Mesothelial cell of epicardium (in vitro differentiated cells): ENCODE measurements at regions not wholly inside any gene's neighbourhood (a gene's known extent, or its start where the extent isn't known, plus 50 kb on each side); places are given as distances from the start of the nearest gene placed in this dataset.
"Not testable (repeated sequence)": the region's sequence is repeated elsewhere in the genome, so short reads cannot be mapped to it uniquely, and the experiment has no call there.

Experiments used
- DNase-seq, 2 experiments: peaks; one replicate each; pipeline ENCODE4 v3.0.0; 2021; ENCODE audit warnings: low spot score in 2 of 2; ENCODE audit not compliant: unreplicated experiment in 2 of 2
- H3K27ac Mint-ChIP-seq: 2 replicates; pipeline ENCODE4 v1.8.0; 2021; ENCODE audit warnings: mixed read lengths
- H3K27me3 Mint-ChIP-seq: 2 replicates; pipeline ENCODE4 v1.8.0; 2021; ENCODE audit warnings: low read depth, mixed read lengths
- H3K36me3 Mint-ChIP-seq: 2 replicates; pipeline ENCODE4 v1.8.0; 2021; ENCODE audit warnings: mixed read lengths
- H3K4me1 Mint-ChIP-seq: 2 replicates; pipeline ENCODE4 v1.8.0; 2021; ENCODE audit warnings: mixed read lengths
- H3K4me3 Mint-ChIP-seq: 2 replicates; pipeline ENCODE4 v1.8.0; 2021; ENCODE audit warnings: mild to moderate bottlenecking, moderate library complexity, mixed read lengths
- H3K9me3 Mint-ChIP-seq: 2 replicates; pipeline ENCODE4 v1.8.0; 2021; ENCODE audit warnings: mixed read lengths

GRCh38 chr15:20307137-20307536 is 234.5 kb downstream of the GOLGA6L6 start:
- not testable (repeated sequence) for H3K27me3 Mint-ChIP-seq, H3K4me3 Mint-ChIP-seq, H3K27ac Mint-ChIP-seq, H3K4me1 Mint-ChIP-seq, H3K36me3 Mint-ChIP-seq, DNase-seq
- H3K9me3 Mint-ChIP-seq: peaks cover 19% of the 10 kb centered on the region

- H3K27me3 Mint-ChIP-seq, H3K4me1 Mint-ChIP-seq, H3K36me3 Mint-ChIP-seq, H3K4me3 Mint-ChIP-seq, DNase-seq, H3K27ac Mint-ChIP-seq: not testable (repeated sequence)
- H3K9me3 Mint-ChIP-seq: peaks cover 22% of the 10 kb centered on the region
Observed at GRCh38 chr15:20306497-20307106, 235.0 kb downstream of the GOLGA6L6 start.

- H3K4me1 Mint-ChIP-seq, H3K27ac Mint-ChIP-seq, H3K36me3 Mint-ChIP-seq, H3K27me3 Mint-ChIP-seq, H3K4me3 Mint-ChIP-seq, DNase-seq: not testable (repeated sequence)
- peaks cover 29% of the 10 kb centered on the region for H3K9me3 Mint-ChIP-seq
Observed at GRCh38 chr15:20305912-20306311, 235.7 kb downstream of the GOLGA6L6 start.

- H3K27me3 Mint-ChIP-seq, DNase-seq, H3K27ac Mint-ChIP-seq, H3K4me3 Mint-ChIP-seq, H3K4me1 Mint-ChIP-seq, H3K36me3 Mint-ChIP-seq: not testable (repeated sequence)
- peaks cover 37% of the 10 kb centered on the region for H3K9me3 Mint-ChIP-seq
Observed at GRCh38 chr15:20305015-20305465, 236.6 kb downstream of the GOLGA6L6 start.

GRCh38 chr15:20304282-20305014 is 237.2 kb downstream of the GOLGA6L6 start:
- H3K9me3 Mint-ChIP-seq: peaks cover 43% of the 10 kb centered on the region
- not testable (repeated sequence) for H3K36me3 Mint-ChIP-seq, H3K27ac Mint-ChIP-seq, H3K4me3 Mint-ChIP-seq, H3K27me3 Mint-ChIP-seq, H3K4me1 Mint-ChIP-seq, DNase-seq

GRCh38 chr15:20303248-20304171 is 238.1 kb downstream of the GOLGA6L6 start:
- H3K27ac Mint-ChIP-seq, DNase-seq, H3K4me1 Mint-ChIP-seq, H3K4me3 Mint-ChIP-seq, H3K27me3 Mint-ChIP-seq: not testable (repeated sequence)
- H3K36me3 Mint-ChIP-seq: peaks cover 12% of the 10 kb centered on the region
- peaks cover 52% of the 10 kb centered on the region for H3K9me3 Mint-ChIP-seq

GRCh38 chr15:20302141-20303069 is 239.2 kb downstream of the GOLGA6L6 start:
- peaks cover 59% of the 10 kb centered on the region for H3K9me3 Mint-ChIP-seq
- H3K36me3 Mint-ChIP-seq: peaks cover 12% of the 10 kb centered on the region
- not testable (repeated sequence) for H3K27ac Mint-ChIP-seq, H3K4me1 Mint-ChIP-seq, H3K4me3 Mint-ChIP-seq, DNase-seq, H3K27me3 Mint-ChIP-seq

GRCh38 chr15:20301471-20302081 is 240.0 kb downstream of the GOLGA6L6 start:
- not testable (repeated sequence) for H3K4me3 Mint-ChIP-seq, DNase-seq
- peaks cover 66% of the 10 kb centered on the region for H3K9me3 Mint-ChIP-seq

GRCh38 chr15:20301041-20301390 is 240.6 kb downstream of the GOLGA6L6 start:
- not testable (repeated sequence) for H3K4me3 Mint-ChIP-seq, H3K27ac Mint-ChIP-seq, H3K4me1 Mint-ChIP-seq, H3K36me3 Mint-ChIP-seq, DNase-seq, H3K27me3 Mint-ChIP-seq
- H3K9me3 Mint-ChIP-seq: peaks cover 71% of the 10 kb centered on the region

More at GRCh38 chr15:20301471-20302081, 240.0 kb downstream of the GOLGA6L6 start:
- not testable (repeated sequence) for H3K27ac Mint-ChIP-seq, H3K27me3 Mint-ChIP-seq, H3K36me3 Mint-ChIP-seq, H3K4me1 Mint-ChIP-seq

- H3K27me3 Mint-ChIP-seq, DNase-seq, H3K4me1 Mint-ChIP-seq, H3K27ac Mint-ChIP-seq, H3K36me3 Mint-ChIP-seq, H3K4me3 Mint-ChIP-seq: not testable (repeated sequence)
- H3K9me3 Mint-ChIP-seq: peaks cover 76% of the 10 kb centered on the region
Observed at GRCh38 chr15:20300351-20301040, 241.1 kb downstream of the GOLGA6L6 start.

- H3K27me3 Mint-ChIP-seq, H3K27ac Mint-ChIP-seq, H3K4me3 Mint-ChIP-seq, DNase-seq, H3K4me1 Mint-ChIP-seq, H3K36me3 Mint-ChIP-seq: not testable (repeated sequence)
- peaks cover 64% of the 10 kb centered on the region for H3K9me3 Mint-ChIP-seq
Observed at GRCh38 chr15:20297603-20298123, 243.9 kb downstream of the GOLGA6L6 start.

GRCh38 chr15:20296261-20296660 is 245.3 kb downstream of the GOLGA6L6 start:
- not testable (repeated sequence) for H3K4me3 Mint-ChIP-seq, H3K27ac Mint-ChIP-seq, H3K4me1 Mint-ChIP-seq, DNase-seq, H3K36me3 Mint-ChIP-seq, H3K27me3 Mint-ChIP-seq
- peaks cover 52% of the 10 kb centered on the region for H3K9me3 Mint-ChIP-seq
